CD4-positive, alpha-beta T cell treated with Interleukin-15 for 1 hour (primary cell): ENCODE measurements at regions not wholly inside any gene's neighbourhood (a gene's known extent, or its start where the extent isn't known, plus 50 kb on each side); places are given as distances from the start of the nearest gene placed in this dataset.

Experiments used
- DNase-seq: peaks from one replicate; pipeline ENCODE4 v3.0.0-alpha.2; 2020

GRCh38 chr1:234708700-234709395 lies 98.9 kb upstream of the IRF2BP2 start:
- DNase-seq: no peak

DNA sequence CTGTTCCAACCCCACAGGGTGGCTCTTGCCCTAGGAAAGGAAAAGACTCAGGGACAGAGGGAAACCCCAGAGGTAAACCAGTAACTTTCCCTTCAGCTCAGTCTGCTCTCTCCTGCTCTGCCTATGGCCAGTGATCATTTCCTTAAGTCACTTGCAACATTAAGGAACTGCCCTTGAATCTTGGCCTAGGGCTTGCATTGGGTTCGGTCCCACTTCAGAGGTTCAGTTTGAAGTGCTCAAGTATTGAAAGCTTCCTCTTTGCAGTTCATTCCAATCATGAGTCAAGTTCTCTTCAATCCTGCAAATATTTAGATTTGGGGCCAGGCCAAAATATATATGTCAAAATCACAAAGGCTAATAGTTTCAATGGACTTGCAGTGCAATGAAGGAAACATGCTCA lies 97.7 kb upstream of the IRF2BP2 start:
- no peak for DNase-seq

GRCh38 chr1:234706931-234707330 lies 97.0 kb upstream of the IRF2BP2 start:
- DNase-seq: no peak

DNA sequence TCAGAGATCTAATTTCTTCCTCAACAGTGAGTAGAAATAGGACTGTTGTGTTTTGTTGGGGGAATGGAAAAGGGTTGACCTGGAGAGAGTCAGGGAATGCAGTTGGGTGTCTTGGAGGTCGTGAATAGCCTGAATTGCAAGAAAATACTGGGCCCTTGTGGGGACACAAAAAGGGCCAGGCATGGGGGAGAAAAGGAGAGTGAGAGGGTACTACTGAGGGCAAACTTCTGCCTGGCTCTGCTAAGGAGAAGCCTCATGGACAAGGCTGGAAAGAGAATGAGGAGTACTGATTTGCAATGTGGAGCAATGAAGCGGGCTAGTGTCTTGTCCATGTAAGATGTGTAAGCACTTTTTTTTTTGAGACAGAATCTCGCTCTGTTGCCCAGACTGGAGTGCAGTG lies 96.2 kb upstream of the IRF2BP2 start:
- DNase-seq: no peak

GRCh38 chr1:234705615-234706014 lies 95.6 kb upstream of the IRF2BP2 start:
- no peak for DNase-seq

- DNase-seq: no peak
Observed at GRCh38 chr1:234704106-234704887, 94.3 kb upstream of the IRF2BP2 start.

DNA sequence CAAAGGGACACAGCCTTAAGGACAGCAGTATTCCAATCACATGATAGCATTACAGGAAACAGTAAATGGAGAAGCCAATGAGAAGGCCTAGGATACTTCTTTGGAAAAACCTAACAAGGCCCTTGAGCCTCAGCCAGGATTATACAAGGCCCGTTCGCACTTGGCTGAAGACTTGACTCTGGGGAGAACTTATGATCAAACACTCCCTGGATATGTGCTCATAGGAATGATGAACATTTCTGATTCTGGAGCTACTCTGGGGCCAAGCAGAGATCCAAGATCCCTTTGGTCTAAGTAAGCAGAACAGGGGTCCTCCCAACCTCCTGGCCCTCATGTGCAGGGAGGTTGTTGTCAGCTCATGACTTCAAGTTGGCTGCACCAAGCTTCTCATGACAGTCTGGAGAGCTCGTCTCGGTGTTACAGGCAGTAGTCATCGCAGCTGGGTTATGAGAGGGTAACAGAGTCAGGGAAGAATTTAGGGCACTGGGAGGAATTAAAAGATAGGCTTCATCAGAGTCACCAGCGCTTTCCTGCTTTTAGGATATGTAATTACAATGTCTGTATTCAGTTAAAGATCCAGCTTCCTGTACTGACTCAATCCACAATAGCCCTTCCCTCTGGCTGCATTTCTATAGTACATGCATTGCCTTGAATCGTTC lies 92.5 kb upstream of the IRF2BP2 start:
- DNase-seq: no peak

- DNase-seq: no peak
Observed at GRCh38 chr1:234701737-234702341, 91.9 kb upstream of the IRF2BP2 start.

DNA sequence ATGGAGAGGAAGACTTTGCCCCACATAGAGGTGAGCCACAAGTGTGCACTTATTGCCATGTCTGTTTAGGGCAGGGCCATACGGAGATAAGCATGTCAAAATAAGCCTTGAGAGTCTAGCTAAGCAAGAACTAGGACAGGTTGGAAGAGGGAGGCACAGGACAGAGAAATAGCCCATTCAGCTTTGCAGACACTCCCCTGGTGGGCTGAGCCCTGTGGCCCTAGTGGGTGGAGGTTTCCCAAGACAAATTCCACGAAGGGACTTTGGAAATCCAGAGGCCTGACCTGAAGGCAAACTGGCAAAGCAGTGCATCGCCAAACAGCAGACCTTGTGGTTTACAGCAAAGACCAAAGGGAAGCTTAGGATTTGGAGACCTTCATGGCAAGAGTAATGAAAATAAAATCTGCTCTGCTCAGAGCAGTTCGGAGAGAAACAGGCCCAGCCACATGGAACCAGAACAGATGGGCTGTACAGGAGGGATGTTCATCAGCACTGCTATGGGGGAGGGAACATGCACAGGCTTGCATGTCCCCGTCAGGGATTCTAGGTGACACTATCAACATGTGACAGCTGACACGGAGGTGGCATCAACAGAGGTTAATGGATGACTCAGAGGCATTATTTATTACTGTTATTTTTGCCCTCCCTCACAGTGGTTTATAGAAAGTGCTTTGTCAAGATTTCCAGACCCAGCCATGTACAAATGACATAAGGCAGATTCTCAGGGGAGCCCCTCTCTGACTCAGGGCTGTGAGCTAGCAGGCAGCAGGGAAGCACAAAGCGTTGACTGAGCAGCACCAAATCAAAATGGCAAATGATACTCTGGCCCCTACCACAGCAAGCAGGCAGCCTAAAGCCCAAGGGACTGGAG lies 90.1 kb upstream of the IRF2BP2 start:
- DNase-seq: no peak

DNA sequence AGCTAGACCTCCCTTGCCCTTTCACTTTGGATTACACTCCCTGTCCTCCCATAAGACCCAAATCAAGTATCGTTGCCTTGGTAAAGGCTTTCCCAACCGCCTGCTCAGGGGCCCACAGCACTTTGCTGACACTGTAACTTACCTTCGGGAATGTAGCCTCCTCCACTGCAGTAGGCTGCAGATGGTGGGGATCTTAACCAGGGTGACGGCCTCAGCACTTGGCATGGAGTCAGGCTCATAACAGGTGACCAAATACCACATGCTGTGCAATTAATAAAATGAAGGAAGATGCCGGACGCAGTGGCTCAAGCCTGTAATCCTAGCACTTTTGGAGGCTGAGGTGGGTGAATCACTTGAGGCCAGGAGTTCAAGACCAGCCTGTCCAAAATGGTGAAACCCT lies 88.7 kb upstream of the IRF2BP2 start:
- no peak for DNase-seq

- no peak for DNase-seq
Observed at GRCh38 chr1:234697741-234698140, 87.8 kb upstream of the IRF2BP2 start.

GRCh38 chr1:234697015-234697414 lies 87.0 kb upstream of the IRF2BP2 start:
- no peak for DNase-seq

DNA sequence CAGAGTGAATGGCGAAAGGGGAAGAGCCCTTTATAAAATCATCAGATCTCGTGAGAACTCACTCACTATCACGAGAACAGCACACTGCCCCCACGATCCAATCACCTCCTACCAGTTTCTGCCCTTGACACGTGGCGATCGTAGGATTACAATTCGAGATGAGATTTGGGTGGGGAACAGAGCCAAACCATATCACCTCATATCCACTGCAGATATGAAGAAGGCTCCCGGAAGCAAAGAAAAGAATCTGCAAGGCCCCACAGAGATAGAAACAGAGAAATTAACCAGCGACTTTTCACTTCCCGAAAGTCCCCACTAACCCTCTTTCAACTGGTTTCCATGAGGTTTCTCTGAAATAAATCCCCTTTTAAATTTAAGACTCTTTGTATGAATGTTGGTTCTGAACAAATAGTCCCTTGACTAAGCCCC lies 86.2 kb upstream of the IRF2BP2 start:
- no peak for DNase-seq

GRCh38 chr1:234694661-234695060 lies 84.7 kb upstream of the IRF2BP2 start:
- no peak for DNase-seq

DNA sequence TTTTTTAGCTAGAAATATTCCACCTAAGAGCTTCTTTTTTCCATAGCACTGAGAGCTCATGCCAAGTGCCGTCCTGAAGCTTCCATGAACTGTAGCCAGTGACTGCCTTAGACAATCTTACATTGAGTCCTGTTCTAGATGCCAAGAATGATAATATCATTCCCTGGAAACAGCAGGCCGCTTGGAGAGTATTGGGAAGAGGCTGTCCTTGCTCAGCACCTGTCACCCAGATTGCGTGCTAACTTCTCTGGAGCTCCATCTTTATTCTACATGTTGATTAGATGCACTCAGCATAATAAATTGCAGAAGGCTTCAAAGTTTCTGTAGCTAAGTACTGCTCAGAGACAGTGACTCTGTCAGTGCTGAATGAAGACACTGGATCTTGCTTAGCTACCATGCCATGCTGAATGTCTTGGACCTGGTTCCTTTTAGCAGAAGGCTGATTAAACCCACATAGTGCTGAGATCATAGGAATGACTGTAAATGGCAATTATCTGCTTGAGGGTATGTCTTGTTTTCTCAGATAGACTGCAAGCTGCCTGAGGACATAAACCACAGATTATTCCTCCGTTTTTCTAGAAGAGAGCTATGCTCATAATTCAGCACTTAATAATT lies 83.1 kb upstream of the IRF2BP2 start:
- DNase-seq: no peak

DNA sequence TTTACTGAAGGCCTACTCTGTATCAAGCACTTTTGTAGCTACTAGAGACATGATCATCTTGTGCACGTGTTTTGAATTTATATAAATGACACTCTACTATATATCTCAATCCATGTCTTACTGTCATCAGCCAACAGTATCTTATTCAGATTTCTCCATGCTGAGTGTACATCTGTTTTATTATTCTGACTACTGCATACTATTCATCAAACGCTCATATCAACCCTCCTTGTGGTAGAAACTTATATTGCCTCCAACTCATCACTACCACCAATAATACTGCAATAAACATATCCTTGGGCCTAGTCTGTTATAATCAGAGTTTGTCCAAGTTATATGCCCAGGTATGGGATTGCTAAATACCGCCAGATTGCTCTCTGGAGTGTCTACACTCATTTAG lies 81.6 kb upstream of the IRF2BP2 start:
- no peak for DNase-seq

GRCh38 chr1:234690872-234691271 lies 80.9 kb upstream of the IRF2BP2 start:
- no peak for DNase-seq

GRCh38 chr1:234689236-234689635 lies 79.3 kb upstream of the IRF2BP2 start:
- DNase-seq: no peak

DNA sequence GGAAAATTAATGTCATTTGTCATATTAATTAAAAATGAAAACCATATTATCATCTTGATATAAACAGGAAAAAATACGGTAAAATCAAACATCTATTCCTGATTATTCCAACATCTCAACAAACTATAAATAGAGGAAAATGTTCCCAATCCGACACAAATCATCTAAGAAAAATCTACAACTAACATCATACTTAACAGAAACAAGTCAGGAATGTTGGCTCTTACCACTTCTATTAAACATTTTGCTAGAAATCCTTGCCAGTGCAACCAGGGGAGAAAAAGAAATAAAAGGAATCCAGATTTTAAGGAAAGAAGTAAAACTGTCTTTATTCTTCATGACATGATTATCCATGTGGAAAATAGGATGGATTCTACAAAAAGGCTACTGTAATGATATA lies 77.0 kb upstream of the IRF2BP2 start:
- DNase-seq: no peak

GRCh38 chr1:234686035-234686434 lies 76.1 kb upstream of the IRF2BP2 start:
- DNase-seq: no peak

- DNase-seq: no peak
Observed at GRCh38 chr1:234684856-234685255, 74.9 kb upstream of the IRF2BP2 start.
